ENCODE measurements at regions not wholly inside any gene's neighbourhood (a gene's known extent, or its start where the extent isn't known, plus 50 kb on each side); places are given as distances from the start of the nearest gene placed in this dataset.
"Not testable (repeated sequence)": the region's sequence is repeated elsewhere in the genome, so short reads cannot be mapped to it uniquely, and the experiment has no call there.

GRCh38 chr9:83191154-83191553 lies 128.2 kb upstream of the RASEF start:
- ATAC-seq = no peak

DNA sequence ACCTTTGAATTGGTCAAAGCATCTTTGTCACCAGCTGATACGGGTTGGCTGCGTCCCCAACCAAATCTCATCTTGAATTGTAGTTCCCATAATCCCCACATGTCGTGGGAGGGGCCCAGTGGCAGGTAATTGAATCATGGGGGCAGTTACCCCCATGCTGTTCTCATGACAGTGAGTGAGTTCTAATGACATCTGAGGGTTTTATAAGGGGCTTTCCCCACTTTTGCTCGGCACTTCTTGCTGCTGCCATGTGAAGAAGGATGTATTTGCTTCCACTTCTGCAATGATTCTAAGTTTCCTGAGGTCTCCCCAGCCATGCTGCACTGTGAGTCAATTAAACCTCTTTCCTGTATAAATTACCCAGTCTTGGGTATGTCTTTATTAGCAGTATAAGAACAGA lies 126.1 kb upstream of the RASEF start:
- not testable (repeated sequence) for ATAC-seq; DNase-seq (ENCODE audit: low spot score)

More at GRCh38 chr9:83191154-83191553, 128.2 kb upstream of the RASEF start:
- DNase-seq (ENCODE audit: low spot score) = no peak

GRCh38 chr9:83188277-83188676 lies 125.3 kb upstream of the RASEF start:
- DNase-seq (ENCODE audit: low spot score) = no peak

GRCh38 chr9:83186155-83186737 lies 123.3 kb upstream of the RASEF start:
- ATAC-seq (no peak), DNase-seq (ENCODE audit: low spot score) (no peak)

More at GRCh38 chr9:83188277-83188676, 125.3 kb upstream of the RASEF start:
- ATAC-seq = no peak

- DNase-seq (ENCODE audit: low spot score) (no peak), ATAC-seq (no peak)
Measured at GRCh38 chr9:83185488-83186154, 122.7 kb upstream of the RASEF start.

DNA sequence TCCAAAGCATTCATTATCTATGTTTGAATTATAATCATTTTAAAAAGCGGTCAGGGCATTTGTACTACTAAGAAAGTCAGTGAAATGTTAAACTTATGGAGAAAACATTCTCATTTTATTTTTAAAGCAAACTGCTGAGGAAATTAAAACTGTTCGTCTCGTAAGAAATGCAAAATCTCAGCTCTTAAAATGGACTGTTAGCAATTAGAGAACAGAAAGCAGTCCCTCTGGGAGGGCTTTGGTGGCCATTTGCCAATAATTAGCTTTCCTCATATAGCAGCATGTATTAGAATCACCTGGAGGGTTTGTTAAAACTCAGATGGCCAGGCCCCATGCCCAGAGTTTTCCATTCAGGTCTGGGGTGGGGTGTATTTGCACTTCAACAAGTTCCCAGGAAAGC lies 120.7 kb upstream of the RASEF start:
- DNase-seq (ENCODE audit: low spot score) = no peak
- ATAC-seq = no peak

- peak; percentile 86 for ATAC-seq
Measured at GRCh38 chr9:83182071-83182470, 119.1 kb upstream of the RASEF start.

GRCh38 chr9:83178717-83179116 lies 115.8 kb upstream of the RASEF start:
- DNase-seq (ENCODE audit: low spot score) (no peak), ATAC-seq (peak; percentile 74)

More at GRCh38 chr9:83182071-83182470, 119.1 kb upstream of the RASEF start:
- no peak for DNase-seq (ENCODE audit: low spot score)

DNA sequence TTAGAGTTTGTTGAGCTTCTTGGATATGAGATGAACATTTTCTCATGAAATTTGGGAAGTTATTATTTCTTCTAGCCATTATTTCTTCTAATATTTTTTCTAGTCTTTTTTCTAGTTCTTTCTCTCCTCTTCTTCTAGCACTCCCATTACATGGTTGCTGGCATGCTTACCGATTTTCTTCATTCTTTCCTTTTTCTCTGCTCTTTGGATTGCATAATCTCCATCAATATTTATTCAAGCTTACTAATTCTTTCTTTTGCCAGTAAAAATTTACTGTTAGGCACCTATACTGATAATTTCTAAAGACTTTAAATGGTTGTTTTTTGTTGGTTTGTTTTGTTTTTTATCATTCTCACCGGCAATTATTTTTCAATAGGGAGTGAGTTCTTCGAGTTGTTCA lies 114.8 kb upstream of the RASEF start:
- ATAC-seq = peak; percentile 47
- DNase-seq (ENCODE audit: low spot score) = no peak

GRCh38 chr9:83167126-83167525 lies 104.2 kb upstream of the RASEF start:
- no peak for DNase-seq (ENCODE audit: low spot score)
- ATAC-seq = no peak

DNA sequence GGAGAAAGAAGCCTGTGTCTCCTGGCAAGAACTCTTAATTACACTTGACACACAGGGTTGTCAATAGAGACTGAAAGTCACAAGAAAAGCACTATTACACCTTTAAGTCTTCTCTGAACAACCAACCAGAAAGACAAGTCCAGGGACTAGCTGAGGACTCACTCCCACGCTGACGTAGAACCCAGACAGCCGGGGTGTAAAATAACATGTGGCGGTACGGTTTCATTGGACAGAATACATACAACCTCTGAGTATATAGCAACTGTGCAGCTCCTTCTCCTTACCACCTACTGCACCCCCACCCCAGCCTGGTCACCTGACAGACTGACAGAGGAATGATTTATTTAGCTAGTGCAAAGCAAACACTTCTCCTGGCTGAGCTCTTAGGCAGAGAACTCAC lies 103.4 kb upstream of the RASEF start:
- DNase-seq (ENCODE audit: low spot score) (peak; percentile 50), ATAC-seq (peak; percentile 97)

DNA sequence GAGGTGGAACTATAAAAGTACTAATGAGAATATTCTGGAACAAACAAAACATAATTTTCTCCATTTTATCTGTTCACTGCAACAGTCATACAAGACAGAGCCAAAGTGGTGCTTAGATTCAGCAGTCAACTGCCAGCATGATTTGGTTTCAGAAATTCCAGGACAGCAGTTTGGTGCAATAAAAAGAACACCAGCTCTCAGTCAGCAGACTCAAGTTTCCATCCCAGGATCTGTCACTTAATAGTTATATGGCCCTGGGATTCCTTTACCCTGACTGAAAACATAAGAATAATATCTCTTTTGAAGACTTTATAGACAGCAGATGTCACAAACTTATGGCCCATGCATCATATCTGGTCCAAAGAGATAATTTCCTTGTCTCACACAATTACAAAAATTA lies 92.8 kb upstream of the RASEF start:
- no peak for ATAC-seq
- DNase-seq (ENCODE audit: low spot score) = no peak

DNA sequence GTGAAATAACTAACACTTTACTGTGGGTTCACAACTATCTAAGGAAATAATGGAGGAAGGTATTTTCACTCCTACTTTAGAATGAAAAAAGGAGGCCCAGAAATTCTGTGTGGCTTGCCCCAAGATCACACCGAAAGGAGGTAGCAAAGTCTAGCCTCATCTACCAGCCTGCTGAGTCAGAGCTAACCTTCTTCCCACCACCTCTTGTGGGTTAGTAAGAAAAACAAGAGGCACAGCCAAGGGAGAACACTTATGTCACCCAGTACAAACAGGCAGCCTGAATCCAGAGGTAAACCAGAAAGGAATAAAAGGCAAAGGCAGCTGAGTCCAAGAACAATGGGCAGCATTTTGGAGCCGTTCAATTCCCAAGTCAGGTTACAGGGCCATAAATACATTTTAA lies 91.9 kb upstream of the RASEF start:
- DNase-seq (ENCODE audit: low spot score) (no peak), ATAC-seq (peak; percentile 30)

DNA sequence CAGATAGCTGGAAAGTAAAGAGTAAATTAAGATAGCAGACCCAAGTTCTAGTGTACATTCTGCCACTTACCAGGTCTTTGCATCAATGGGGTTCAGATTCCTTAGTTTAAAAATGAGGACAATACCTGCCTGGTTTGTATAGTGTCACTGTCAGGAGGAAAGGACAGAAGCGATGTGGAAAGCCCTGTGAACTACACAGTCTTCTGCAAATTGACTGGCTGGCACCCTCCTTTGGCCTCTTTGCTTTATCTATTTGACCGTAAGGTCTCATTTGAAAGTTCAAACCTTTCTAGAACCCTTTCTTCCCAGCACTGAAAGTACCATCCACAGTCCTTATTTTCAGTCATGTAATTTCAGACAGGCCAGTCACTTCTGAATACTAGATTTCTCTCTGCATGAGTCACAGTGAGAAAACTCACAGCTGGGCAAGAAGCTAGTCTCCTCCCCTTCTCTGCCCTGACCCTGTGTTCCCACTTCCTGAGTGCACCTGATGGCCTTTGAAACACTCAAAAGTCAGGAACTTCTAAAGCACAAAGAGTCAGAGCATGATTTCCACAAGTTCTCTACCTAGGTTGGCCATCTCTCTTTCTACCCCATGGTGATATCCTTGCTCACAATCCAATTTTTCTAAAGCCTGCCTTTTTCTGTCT lies 91.3 kb upstream of the RASEF start:
- ATAC-seq (peak; percentile 90), DNase-seq (ENCODE audit: low spot score) (no peak)

DNA sequence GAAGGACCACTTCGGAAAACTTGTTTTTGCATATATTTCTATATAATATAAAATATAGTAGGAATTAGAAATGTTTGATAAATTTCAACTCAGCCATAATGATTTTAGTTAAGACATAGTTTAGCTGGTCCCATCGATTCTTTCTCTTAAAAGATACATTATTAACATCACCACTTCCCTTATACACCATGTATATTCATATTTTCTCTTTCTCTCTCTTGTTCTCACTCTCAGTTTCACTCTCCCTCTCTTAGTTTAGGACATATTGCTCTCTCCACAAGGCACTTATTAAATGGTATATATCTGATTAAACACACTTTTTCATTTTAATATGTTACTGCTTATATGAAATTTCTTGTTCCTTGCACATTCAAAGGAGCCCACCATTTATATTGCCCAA lies 90.1 kb upstream of the RASEF start:
- no peak for ATAC-seq
- DNase-seq (ENCODE audit: low spot score) = no peak

DNA sequence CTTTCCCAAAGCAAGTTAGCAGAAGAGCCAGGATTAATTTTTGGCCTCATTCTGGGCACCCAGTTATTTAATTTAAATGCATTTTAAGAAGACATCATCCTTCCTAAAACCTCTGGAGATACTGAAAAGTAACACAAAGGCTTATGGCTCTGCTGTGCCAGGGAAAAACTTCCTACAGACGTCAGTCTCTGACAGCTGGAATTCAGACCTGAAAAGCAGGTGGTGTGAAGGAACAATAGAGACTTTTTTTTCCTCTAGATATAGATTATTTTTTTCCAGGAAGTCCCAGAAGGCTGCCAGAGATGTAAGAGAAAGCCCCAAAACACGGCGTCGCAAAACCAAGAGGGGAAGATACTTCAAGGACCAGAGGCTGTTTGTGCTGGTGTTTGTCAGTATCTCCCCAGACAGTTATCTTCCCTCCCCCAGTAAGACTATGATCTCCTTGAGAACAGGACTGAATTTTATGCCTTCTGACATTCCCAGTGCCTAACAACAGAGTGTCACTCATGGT lies 88.7 kb upstream of the RASEF start:
- ATAC-seq (no peak), DNase-seq (ENCODE audit: low spot score) (no peak)

DNA sequence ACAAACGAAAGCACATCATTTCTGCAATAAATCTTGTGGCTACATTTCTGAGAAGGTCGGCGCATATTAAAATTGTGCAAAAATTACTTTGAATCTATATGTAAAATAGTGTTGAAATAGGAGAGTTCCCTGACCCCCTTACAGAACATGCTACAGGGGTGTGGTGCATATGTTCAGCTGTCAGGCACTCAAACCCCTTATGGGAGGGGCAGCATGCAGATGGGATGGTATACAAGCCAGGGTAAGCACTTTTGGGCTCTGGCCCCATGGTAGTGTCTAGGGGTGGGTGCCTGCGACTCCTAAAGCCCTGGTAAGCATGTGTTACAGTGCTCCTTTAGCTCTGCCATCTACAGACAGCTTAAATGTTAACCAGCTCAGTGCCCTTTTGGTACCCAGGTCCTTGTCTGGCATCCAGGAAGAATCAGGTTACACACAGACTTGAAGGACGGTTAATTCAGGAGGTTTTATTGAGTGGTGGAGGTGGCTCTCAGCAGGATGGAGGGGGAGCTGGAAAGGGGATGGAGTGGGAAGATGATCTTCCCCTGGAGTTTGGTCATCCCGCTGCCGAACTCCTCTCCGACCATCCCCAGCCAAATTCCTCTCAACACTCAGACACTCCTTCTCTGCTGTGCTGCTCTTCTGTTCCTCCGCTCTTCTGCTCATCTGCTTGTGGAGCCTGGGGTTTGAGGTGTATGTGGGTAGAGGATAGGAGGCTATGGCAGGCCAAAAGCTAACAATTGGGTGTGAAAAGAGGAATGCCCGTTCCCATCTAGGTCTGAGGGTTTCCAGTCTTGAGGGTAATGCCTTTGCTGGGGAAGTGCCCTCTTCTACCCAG lies 84.6 kb upstream of the RASEF start:
- DNase-seq (ENCODE audit: low spot score) = peak; percentile 63
- ATAC-seq = peak; percentile 88

GRCh38 chr9:83146325-83146724 lies 83.4 kb upstream of the RASEF start:
- ATAC-seq (peak; percentile 78), DNase-seq (ENCODE audit: low spot score) (no peak)

GRCh38 chr9:83144492-83144891 lies 81.5 kb upstream of the RASEF start:
- DNase-seq (ENCODE audit: low spot score) (no peak), ATAC-seq (no peak)

DNA sequence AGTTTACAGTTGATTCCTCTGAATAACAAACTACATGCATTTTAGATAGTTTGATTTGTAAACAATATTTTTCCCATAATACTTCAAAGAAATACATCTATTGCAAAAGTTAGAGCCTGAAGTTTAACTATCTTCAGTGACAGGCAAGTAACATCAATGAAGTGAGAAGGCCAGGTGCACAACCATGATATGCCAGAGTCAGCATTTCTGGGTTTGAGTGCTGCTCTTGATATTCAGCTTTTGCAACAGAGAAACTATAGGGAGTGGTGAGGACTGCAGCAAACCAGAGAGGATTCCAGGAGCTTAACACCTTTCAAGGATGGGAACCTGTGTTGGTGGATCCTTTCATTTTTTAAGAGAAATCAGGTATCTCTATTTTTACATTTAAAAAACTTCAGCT lies 79.4 kb upstream of the RASEF start:
- ATAC-seq (no peak), DNase-seq (ENCODE audit: low spot score) (no peak)

DNA sequence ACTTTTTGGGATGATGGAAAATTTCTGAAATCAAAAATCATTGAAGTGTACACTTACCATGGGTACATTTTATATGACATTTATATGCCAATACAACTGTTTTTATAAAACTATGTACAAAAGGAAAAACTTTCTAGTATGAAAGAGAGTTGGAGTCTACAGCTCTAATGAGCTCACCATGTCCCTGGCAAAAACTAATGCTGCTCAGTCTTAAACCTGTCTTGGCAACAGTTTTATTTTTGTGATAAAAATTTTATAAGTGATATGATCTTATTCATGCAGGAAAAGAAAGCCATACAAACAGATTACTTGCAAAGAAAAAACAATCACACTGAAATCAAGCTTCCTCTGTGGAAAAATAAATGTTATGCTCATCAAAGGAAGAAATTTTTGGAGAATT lies 78.9 kb upstream of the RASEF start:
- no peak for DNase-seq (ENCODE audit: low spot score)
- ATAC-seq = no peak
